ENCODE measurements at regions not wholly inside any gene's neighbourhood (a gene's known extent, or its start where the extent isn't known, plus 50 kb on each side); places are given as distances from the start of the nearest gene placed in this dataset.

DNA sequence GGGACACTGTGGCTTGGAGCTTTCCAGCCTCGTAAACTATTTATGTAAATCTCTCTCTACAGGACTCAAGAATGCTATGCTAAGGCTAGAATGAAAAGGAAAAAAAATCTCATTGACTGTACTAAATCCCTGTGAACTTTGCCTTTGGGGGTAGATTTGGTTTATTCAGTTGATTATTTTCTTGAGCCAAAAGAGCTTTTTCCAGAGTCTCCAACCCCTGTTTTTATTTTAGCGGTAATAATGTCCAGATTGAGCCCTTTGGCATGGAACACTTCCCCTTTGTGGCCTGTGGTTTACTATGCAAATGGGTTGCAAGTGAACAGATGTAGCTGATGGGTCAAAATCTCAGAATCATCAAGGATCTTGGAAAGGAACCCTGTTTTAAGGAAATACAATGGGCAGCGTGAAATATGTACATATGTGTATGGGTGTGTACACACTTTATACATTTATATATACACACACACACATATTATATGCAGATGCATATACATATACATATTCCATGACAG is 72.9 kb downstream of the FAM9B start:
- peaks cover 8% of the 10 kb centered on the region for H3K27me3 Mint-ChIP-seq
- H3K4me1 ChIP-seq (ENCODE audit: insufficient read depth, low read length), result no peaks in the 10 kb centered on the region
- no peaks in the 10 kb centered on the region for H3K36me3 Mint-ChIP-seq (ENCODE audit: low read depth)
- no peaks in the 10 kb centered on the region for H3K4me1 Mint-ChIP-seq (ENCODE audit: low read depth)
- no peak overlapping the region for H3K4me3 Mint-ChIP-seq
- H3K4me3 ChIP-seq (ENCODE audit: low read length), result no peak overlapping the region
- POLR2A ChIA-PET, result no interaction called here
- TF ChIP-seq, protein P1, sequence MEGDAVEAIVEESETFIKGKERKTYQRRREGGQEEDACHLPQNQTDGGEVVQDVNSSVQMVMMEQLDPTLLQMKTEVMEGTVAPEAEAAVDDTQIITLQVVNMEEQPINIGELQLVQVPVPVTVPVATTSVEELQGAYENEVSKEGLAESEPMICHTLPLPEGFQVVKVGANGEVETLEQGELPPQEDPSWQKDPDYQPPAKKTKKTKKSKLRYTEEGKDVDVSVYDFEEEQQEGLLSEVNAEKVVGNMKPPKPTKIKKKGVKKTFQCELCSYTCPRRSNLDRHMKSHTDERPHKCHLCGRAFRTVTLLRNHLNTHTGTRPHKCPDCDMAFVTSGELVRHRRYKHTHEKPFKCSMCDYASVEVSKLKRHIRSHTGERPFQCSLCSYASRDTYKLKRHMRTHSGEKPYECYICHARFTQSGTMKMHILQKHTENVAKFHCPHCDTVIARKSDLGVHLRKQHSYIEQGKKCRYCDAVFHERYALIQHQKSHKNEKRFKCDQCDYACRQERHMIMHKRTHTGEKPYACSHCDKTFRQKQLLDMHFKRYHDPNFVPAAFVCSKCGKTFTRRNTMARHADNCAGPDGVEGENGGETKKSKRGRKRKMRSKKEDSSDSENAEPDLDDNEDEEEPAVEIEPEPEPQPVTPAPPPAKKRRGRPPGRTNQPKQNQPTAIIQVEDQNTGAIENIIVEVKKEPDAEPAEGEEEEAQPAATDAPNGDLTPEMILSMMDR (IDR thresholded peaks at IDR 0.05), result no peak
- intact Hi-C loops (cut with DNase I, micrococcal nuclease), result no loop called here
- no peak overlapping the region for H3K27ac Mint-ChIP-seq
- no peaks in the 10 kb centered on the region for H3K27me3 ChIP-seq (ENCODE audit: control insufficient read depth in 1 of 2, insufficient read depth in 2 of 2, low read length in 2 of 2)
- no peak for ATAC-seq (ENCODE audit: poor library complexity)
- no peaks in the 10 kb centered on the region for H3K9me3 ChIP-seq (ENCODE audit: control insufficient read depth in 1 of 2, insufficient read depth in 1 of 2, low read length in 2 of 2)
- H3K36me3 ChIP-seq (ENCODE audit: insufficient read depth, low read length), result no peaks in the 10 kb centered on the region
- H3K27ac ChIP-seq (ENCODE audit: low read depth in 1 of 2, low read length in 2 of 2), result no peak overlapping the region
- DNase-seq, result no peak
- H3K9me3 Mint-ChIP-seq, result no peaks in the 10 kb centered on the region
- CTCF ChIA-PET, result no interaction called here

DNA sequence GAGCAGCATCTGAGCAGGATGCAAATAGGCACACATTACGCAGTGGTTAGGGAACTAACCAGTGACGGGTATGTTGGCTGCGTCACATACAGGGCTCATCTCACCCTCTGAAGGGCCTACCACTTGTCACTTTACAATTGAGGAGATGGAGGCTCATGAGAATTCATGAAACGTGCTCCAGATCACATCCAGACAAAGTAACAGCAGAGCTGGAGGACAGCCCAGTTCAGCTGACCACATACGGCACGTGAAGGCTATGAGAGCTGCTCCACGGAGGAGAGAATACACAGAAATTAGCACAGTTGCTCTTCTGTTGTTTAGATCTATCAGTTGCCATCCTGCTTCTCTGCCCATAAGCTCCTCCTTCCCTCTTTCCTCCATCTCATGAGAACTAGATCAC is 78.4 kb downstream of the FAM9B start:
- Mint-ChIP-seq H3K4me3 (no peak overlapping the region), H3K27me3 (peaks cover 7% of the 10 kb centered on the region), H3K36me3 (ENCODE audit: low read depth) (no peaks in the 10 kb centered on the region), H3K4me1 (ENCODE audit: low read depth) (no peaks in the 10 kb centered on the region), H3K27ac (no peak overlapping the region), H3K9me3 (no peaks in the 10 kb centered on the region)
- ChIA-PET POLR2A (no interaction called here), CTCF (interaction anchor here (0.6 kb wide), 1 partner anchor 56 kb away, joined by 3 read pairs; no protein-coding TSS in a partner anchor)
- Histone ChIP-seq H3K27ac (ENCODE audit: low read depth in 1 of 2, low read length in 2 of 2) (no peak overlapping the region), H3K36me3 (ENCODE audit: insufficient read depth, low read length) (no peaks in the 10 kb centered on the region), H3K4me3 (ENCODE audit: low read length) (no peak overlapping the region), H3K9me3 (ENCODE audit: control insufficient read depth in 1 of 2, insufficient read depth in 1 of 2, low read length in 2 of 2) (no peaks in the 10 kb centered on the region), H3K4me1 (ENCODE audit: insufficient read depth, low read length) (no peaks in the 10 kb centered on the region), H3K27me3 (ENCODE audit: control insufficient read depth in 1 of 2, insufficient read depth in 2 of 2, low read length in 2 of 2) (no peaks in the 10 kb centered on the region)
- intact Hi-C loops (cut with DNase I, micrococcal nuclease), result no loop called here
- ATAC-seq (ENCODE audit: poor library complexity), result no peak
- TF ChIP-seq, protein P1 (IDR thresholded peaks at IDR 0.05), result no peak
- no peak for DNase-seq

DNA sequence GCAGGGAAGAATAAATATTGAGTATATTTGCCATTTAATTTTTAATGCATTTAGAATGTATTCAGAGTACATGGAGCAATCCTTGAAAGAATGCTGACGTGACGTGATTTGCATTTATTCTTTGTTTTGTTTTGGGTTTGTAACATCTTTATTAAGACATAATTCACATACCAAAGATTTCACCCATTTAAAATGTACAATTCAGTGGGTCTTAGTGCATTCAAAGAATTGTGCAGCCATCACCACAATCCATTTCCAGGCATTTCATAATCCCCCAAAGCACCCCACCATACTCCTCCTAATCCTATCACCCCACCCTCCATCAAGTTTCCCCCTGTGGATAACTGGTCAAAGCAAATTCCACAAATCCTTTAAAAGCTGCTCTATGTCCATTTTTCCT is 87.4 kb downstream of the FAM9B start:
- TF ChIP-seq, protein P1 (IDR thresholded peaks at IDR 0.05), result no peak
- ChIA-PET POLR2A (no interaction called here), CTCF (no interaction called here)
- Histone ChIP-seq H3K27me3 (ENCODE audit: control insufficient read depth in 1 of 2, insufficient read depth in 2 of 2, low read length in 2 of 2) (no peaks in the 10 kb centered on the region), H3K27ac (ENCODE audit: low read depth in 1 of 2, low read length in 2 of 2) (no peak overlapping the region), H3K36me3 (ENCODE audit: insufficient read depth, low read length) (no peaks in the 10 kb centered on the region), H3K4me1 (ENCODE audit: insufficient read depth, low read length) (no peaks in the 10 kb centered on the region), H3K4me3 (ENCODE audit: low read length) (no peak overlapping the region), H3K9me3 (ENCODE audit: control insufficient read depth in 1 of 2, insufficient read depth in 1 of 2, low read length in 2 of 2) (no peaks in the 10 kb centered on the region)
- Mint-ChIP-seq H3K9me3 (no peaks in the 10 kb centered on the region), H3K36me3 (ENCODE audit: low read depth) (no peaks in the 10 kb centered on the region), H3K27ac (no peak overlapping the region), H3K4me1 (ENCODE audit: low read depth) (no peaks in the 10 kb centered on the region), H3K27me3 (no peaks in the 10 kb centered on the region), H3K4me3 (no peak overlapping the region)
- intact Hi-C loops (cut with DNase I, micrococcal nuclease), result no loop called here
- no peak for DNase-seq
- no peak for ATAC-seq (ENCODE audit: poor library complexity)
